Neuronal stem cell (in vitro differentiated cells): ENCODE measurements at regions not wholly inside any gene's neighbourhood (a gene's known extent, or its start where the extent isn't known, plus 50 kb on each side); places are given as distances from the start of the nearest gene placed in this dataset.

Experiments
- DNase-seq: peaks from one replicate; pipeline ENCODE4 v3.0.0-alpha.2; 2013; ENCODE audit warnings: low spot score
- H2AFZ ChIP-seq: one replicate; pipeline ENCODE4 v1.6.1; 2013; ENCODE audit warnings: mild to moderate bottlenecking, low read length, inconsistent platforms
- H2AK5ac ChIP-seq: 2 replicates; pipeline ENCODE4 v1.6.1; 2013; ENCODE audit warnings: low read depth, mild to moderate bottlenecking, inconsistent platforms, low read length, moderate library complexity, mixed read lengths
- H2BK120ac ChIP-seq: 2 replicates; pipeline ENCODE4 v1.6.1; 2013; ENCODE audit warnings: low read depth, mild to moderate bottlenecking, inconsistent platforms, low read length, moderate library complexity, mixed read lengths
- H2BK12ac ChIP-seq: one replicate; pipeline ENCODE4 v1.6.1; 2013; ENCODE audit warnings: low read length, inconsistent platforms
- H2BK15ac ChIP-seq: 2 replicates; pipeline ENCODE4 v1.6.1; 2013; ENCODE audit warnings: mild to moderate bottlenecking, low read length, inconsistent platforms, mixed read lengths
- H2BK5ac ChIP-seq: one replicate; pipeline ENCODE4 v1.6.1; 2013; ENCODE audit warnings: inconsistent platforms, mild to moderate bottlenecking, low read length, moderate library complexity
- H3K14ac ChIP-seq: one replicate; pipeline ENCODE4 v1.6.1; 2013; ENCODE audit warnings: low read length, inconsistent platforms
- H3K18ac ChIP-seq: 2 replicates; pipeline ENCODE4 v1.6.1; 2013; ENCODE audit warnings: low read length, inconsistent platforms
- H3K23ac ChIP-seq: 2 replicates; pipeline ENCODE4 v1.6.1; 2013; ENCODE audit warnings: low read depth, mild to moderate bottlenecking, mixed read lengths, low read length, inconsistent platforms; ENCODE audit not compliant: poor library complexity
- H3K27ac ChIP-seq: replicated peaks from 3 replicates; pipeline ENCODE4 v1.5.1; 2013; ENCODE audit warnings: low read length, inconsistent platforms
- H3K27me3 ChIP-seq, 3 experiments: 2 replicates each; pipeline ENCODE4 v1.6.1; 2013; ENCODE audit warnings: low read length in 3 of 3, mild to moderate bottlenecking in 2 of 3, inconsistent platforms in 1 of 3, low read depth in 1 of 3, mixed read lengths in 1 of 3, moderate library complexity in 1 of 3; ENCODE audit not compliant: control insufficient read depth in 3 of 3, insufficient read depth in 3 of 3
- H3K36me3 ChIP-seq, 2 donors: replicated peaks in 1 of 2; 2 replicates each; pipeline ENCODE4 v1.6.1; 2013; ENCODE audit warnings: low read length in 2 of 2; ENCODE audit not compliant: control insufficient read depth in 2 of 2, insufficient read depth in 2 of 2
- H3K4ac ChIP-seq: 2 replicates; pipeline ENCODE4 v1.6.1; 2013; ENCODE audit warnings: inconsistent platforms, mild to moderate bottlenecking, low read length, moderate library complexity
- H3K4me1 ChIP-seq, 2 donors: 1 replicate in 1 of 2; 2 replicates in 1 of 2; pipeline ENCODE4 v1.6.1; 2013; ENCODE audit warnings: low read length in 2 of 2, low read depth in 1 of 2; ENCODE audit not compliant: control insufficient read depth in 2 of 2, insufficient read depth in 1 of 2
- H3K4me2 ChIP-seq: one replicate; pipeline ENCODE4 v1.6.1; 2013; ENCODE audit warnings: mild to moderate bottlenecking, low read length, inconsistent platforms; ENCODE audit not compliant: insufficient read depth, poor library complexity, severe bottlenecking
- H3K4me3 ChIP-seq, 2 donors: 2 replicates each; pipeline ENCODE4 v1.5.1; 2013; ENCODE audit warnings: low read length in 2 of 2, mild to moderate bottlenecking in 2 of 2, inconsistent platforms in 1 of 2, moderate library complexity in 1 of 2
- H3K79me1 ChIP-seq: one replicate; pipeline ENCODE4 v1.6.1; 2013; ENCODE audit warnings: low read depth, mild to moderate bottlenecking, inconsistent platforms, low read length, moderate library complexity
- H3K9ac ChIP-seq: one replicate; pipeline ENCODE4 v1.6.1; 2013; ENCODE audit warnings: mild to moderate bottlenecking, low read depth, low read length, inconsistent platforms; ENCODE audit not compliant: poor library complexity
- H3K9me3 ChIP-seq, 2 donors: replicated peaks in 1 of 2; 2 replicates each; pipeline versions ENCODE3 to v1.6.1; 2013; ENCODE audit warnings: low read length in 2 of 2, mild to moderate bottlenecking in 2 of 2, inconsistent platforms in 1 of 2, low read depth in 1 of 2, mixed read lengths in 1 of 2, moderate library complexity in 1 of 2; ENCODE audit not compliant: control insufficient read depth in 2 of 2, insufficient read depth in 1 of 2
- H4K8ac ChIP-seq: one replicate; pipeline ENCODE4 v1.6.1; 2013; ENCODE audit warnings: low read depth, mild to moderate bottlenecking, inconsistent platforms, low read length, moderate library complexity
- H4K91ac ChIP-seq: one replicate; pipeline ENCODE4 v1.6.1; 2013; ENCODE audit warnings: low read length, low read depth, mild to moderate bottlenecking, inconsistent platforms; ENCODE audit not compliant: poor library complexity
- whole genome bisulfite sequencing, 2 donors: extraction: QIAGEN DNeasy Blood & Tissue Kit; methylation state at CpG; one replicate each; pipeline ENCODE4 v1.1.7; 2013; ENCODE audit warnings: missing lambda C conversion rate in 2 of 2, mixed read lengths in 1 of 2; ENCODE audit not compliant: insufficient read length in 2 of 2, insufficient replicate concordance in 1 of 2; ENCODE audit errors: extremely low coverage in 2 of 2; 5-methylcytosine and 5-hydroxymethylcytosine counted together

- no peak overlapping the region for H2AK5ac ChIP-seq
- DNase-seq, result no peak
- H3K18ac ChIP-seq, result no peak overlapping the region
- no peak overlapping the region for H3K4me3 ChIP-seq
- H3K4me1 ChIP-seq, result no peaks in the 10 kb centered on the region
- H4K91ac ChIP-seq, result no peak overlapping the region
- H4K8ac ChIP-seq, result no peak overlapping the region
- no peak overlapping the region for H3K9ac ChIP-seq
- no peak overlapping the region for H3K4me2 ChIP-seq
- H3K23ac ChIP-seq, result no peak overlapping the region
- no peak overlapping the region for H3K4ac ChIP-seq
- H3K79me1 ChIP-seq, result no peaks in the 10 kb centered on the region
- WGBS, 2 donors, result no CpG with 5 or more reads among the region's 3 CpGs
- peaks cover 15 to 42% of the 10 kb centered on the region in 2 donors for H3K9me3 ChIP-seq
- H2BK5ac ChIP-seq, result no peak overlapping the region
- no peak overlapping the region for H2BK12ac ChIP-seq
- no peaks in the 10 kb centered on the region for H3K27me3 ChIP-seq
- no peak overlapping the region for H3K14ac ChIP-seq
- H3K36me3 ChIP-seq, result no peaks in the 10 kb centered on the region
- no peak overlapping the region for H2BK120ac ChIP-seq
- no peak overlapping the region for H2BK15ac ChIP-seq
- H2AFZ ChIP-seq, result no peak overlapping the region
- no peak overlapping the region for H3K27ac ChIP-seq
Observed at GRCh38 chr7:56479748-56480147, 363.5 kb upstream of the NUPR2 start.

GRCh38 chr7:56479136-56479535 lies 362.9 kb upstream of the NUPR2 start:
- Histone ChIP-seq H3K79me1 (no peaks in the 10 kb centered on the region), H4K8ac (no peak overlapping the region), H2BK15ac (no peak overlapping the region), H2BK5ac (no peak overlapping the region), H2BK12ac (no peak overlapping the region), H3K4me1 (no peaks in the 10 kb centered on the region), H3K4me2 (no peak overlapping the region), H3K4ac (no peak overlapping the region), H3K18ac (no peak overlapping the region), H3K27me3 (no peaks in the 10 kb centered on the region), H3K9ac (no peak overlapping the region), H4K91ac (no peak overlapping the region), H3K4me3 (no peak overlapping the region), H3K14ac (no peak overlapping the region), H3K9me3 (peaks cover 17 to 40% of the 10 kb centered on the region in 2 donors), H3K36me3 (no peaks in the 10 kb centered on the region), H2AFZ (no peak overlapping the region), H2BK120ac (no peak overlapping the region), H3K23ac (no peak overlapping the region), H2AK5ac (no peak overlapping the region), H3K27ac (no peak overlapping the region)
- DNase-seq, result no peak
- WGBS, 2 donors, result no CpG with 5 or more reads among the region's 2 CpGs

GRCh38 chr7:56474271-56474670 lies 358.1 kb upstream of the NUPR2 start:
- no peak overlapping the region for H4K8ac ChIP-seq
- H3K14ac ChIP-seq, result no peak overlapping the region
- no peak overlapping the region for H4K91ac ChIP-seq
- no peak for DNase-seq
- no peaks in the 10 kb centered on the region for H3K36me3 ChIP-seq
- no peak overlapping the region for H2AK5ac ChIP-seq
- H2BK12ac ChIP-seq, result no peak overlapping the region
- no peak overlapping the region for H2BK5ac ChIP-seq
- no peak overlapping the region for H2BK15ac ChIP-seq
- no peak overlapping the region for H3K18ac ChIP-seq
- H3K4ac ChIP-seq, result no peak overlapping the region
- WGBS, 2 donors, result no CpG with 5 or more reads among the region's 6 CpGs
- no peak overlapping the region for H2BK120ac ChIP-seq
- H3K9me3 ChIP-seq, result peaks cover 31 to 33% of the 10 kb centered on the region in 2 donors
- no peaks in the 10 kb centered on the region for H3K27me3 ChIP-seq
- no peak overlapping the region for H3K27ac ChIP-seq
- H3K4me3 ChIP-seq, result no peak overlapping the region
- no peak overlapping the region for H3K23ac ChIP-seq
- H3K4me2 ChIP-seq, result no peak overlapping the region
- H3K79me1 ChIP-seq, result no peaks in the 10 kb centered on the region
- H3K4me1 ChIP-seq, result no peaks in the 10 kb centered on the region
- no peak overlapping the region for H3K9ac ChIP-seq
- no peak overlapping the region for H2AFZ ChIP-seq

- no peaks in the 10 kb centered on the region for H3K27me3 ChIP-seq
- no peak overlapping the region for H3K23ac ChIP-seq
- no peak overlapping the region for H2BK15ac ChIP-seq
- no peak overlapping the region for H3K4ac ChIP-seq
- no peak overlapping the region for H4K91ac ChIP-seq
- H3K79me1 ChIP-seq, result no peaks in the 10 kb centered on the region
- H3K36me3 ChIP-seq, result no peaks in the 10 kb centered on the region
- H2AK5ac ChIP-seq, result no peak overlapping the region
- H3K18ac ChIP-seq, result no peak overlapping the region
- no peak overlapping the region for H3K9ac ChIP-seq
- H3K14ac ChIP-seq, result no peak overlapping the region
- H3K4me3 ChIP-seq, result no peak overlapping the region
- no peaks in the 10 kb centered on the region for H3K4me1 ChIP-seq
- H2BK5ac ChIP-seq, result no peak overlapping the region
- DNase-seq, result no peak
- H3K4me2 ChIP-seq, result no peak overlapping the region
- WGBS, 2 donors, result no CpG with 5 or more reads among the region's 2 CpGs
- H3K9me3 ChIP-seq, result peaks cover 34 to 46% of the 10 kb centered on the region in 2 donors
- H4K8ac ChIP-seq, result no peak overlapping the region
- no peak overlapping the region for H2BK120ac ChIP-seq
- no peak overlapping the region for H2BK12ac ChIP-seq
- H3K27ac ChIP-seq, result no peak overlapping the region
- no peak overlapping the region for H2AFZ ChIP-seq
Observed at GRCh38 chr7:56471811-56472210, 355.6 kb upstream of the NUPR2 start.
